ENCODE measurements at regions not wholly inside any gene's neighbourhood (a gene's known extent, or its start where the extent isn't known, plus 50 kb on each side); places are given as distances from the start of the nearest gene placed in this dataset.

GRCh38 chr16:88314991-88315542 lies 67.7 kb upstream of the ZNF469 start (continued):
- TF ChIP-seq SIN3A (conservative IDR thresholded peaks at IDR 0.05 in 1 of 2, IDR thresholded peaks at IDR 0.05 in 1 of 2; ENCODE audit: low read depth in 1 of 2, low read length in 2 of 2) (no peak), FOSL1 (IDR thresholded peaks at IDR 0.05; ENCODE audit: insufficient read depth, low read depth, low read length) (no peak), HDAC2 (IDR thresholded peaks at IDR 0.05; ENCODE audit: borderline replicate concordance in 1 of 2, low read depth in 2 of 2, low read length in 2 of 2) (no peak)

All from H1 (cell line).